Neural crest cell (in vitro differentiated cells): ENCODE measurements at regions not wholly inside any gene's neighbourhood (a gene's known extent, or its start where the extent isn't known, plus 50 kb on each side); places are given as distances from the start of the nearest gene placed in this dataset.

Experiments used
- DNase-seq: peaks from one replicate; pipeline ENCODE4 v3.0.0; 2021; ENCODE audit warnings: low read depth, mixed read lengths, low spot score
- H3K27ac Mint-ChIP-seq: one replicate; pipeline ENCODE4 v1.8.0; 2021; ENCODE audit warnings: mild to moderate bottlenecking, mixed read lengths; ENCODE audit not compliant: unreplicated experiment
- H3K27me3 Mint-ChIP-seq: 2 replicates; pipeline ENCODE4 v1.8.0; 2021; ENCODE audit warnings: low read depth, mild to moderate bottlenecking, mixed read lengths
- H3K36me3 Mint-ChIP-seq: 2 replicates; pipeline ENCODE4 v1.8.0; 2021; ENCODE audit warnings: low read depth, mild to moderate bottlenecking, mixed read lengths
- H3K4me1 Mint-ChIP-seq: 2 replicates; pipeline ENCODE4 v1.8.0; 2021; ENCODE audit warnings: mixed read lengths
- H3K4me3 Mint-ChIP-seq: one replicate; pipeline ENCODE4 v1.8.0; 2021; ENCODE audit warnings: mild to moderate bottlenecking, mixed read lengths
- H3K9me3 Mint-ChIP-seq: 2 replicates; pipeline ENCODE4 v1.8.0; 2021; ENCODE audit warnings: mixed read lengths
- CTCF ChIP-seq: fragments of 200-600 bp; sonication (generic); conservative IDR thresholded peaks from 2 replicates; pipeline ENCODE4 v1.5.0; 2021; ENCODE audit warnings: antibody characterized with exemption, mild to moderate bottlenecking

GRCh38 chr2:129816813-129817574, 162.5 kb upstream of the RAB6C start:
- TF ChIP-seq CTCF, result no peak
- no peaks in the 10 kb centered on the region for H3K4me1 Mint-ChIP-seq
- no peak overlapping the region for H3K4me3 Mint-ChIP-seq
- no peak for DNase-seq
- H3K27ac Mint-ChIP-seq, result no peak overlapping the region
- no peaks in the 10 kb centered on the region for H3K36me3 Mint-ChIP-seq
- no peaks in the 10 kb centered on the region for H3K27me3 Mint-ChIP-seq
- H3K9me3 Mint-ChIP-seq, result peaks cover 3% of the 10 kb centered on the region

GRCh38 chr2:129819855-129820254, 159.6 kb upstream of the RAB6C start:
- H3K4me3 Mint-ChIP-seq, result no peak overlapping the region
- peaks cover 3% of the 10 kb centered on the region for H3K9me3 Mint-ChIP-seq
- no peak for TF ChIP-seq CTCF
- H3K27me3 Mint-ChIP-seq, result no peaks in the 10 kb centered on the region
- H3K36me3 Mint-ChIP-seq, result no peaks in the 10 kb centered on the region
- H3K4me1 Mint-ChIP-seq, result no peaks in the 10 kb centered on the region
- H3K27ac Mint-ChIP-seq, result no peak overlapping the region
- DNase-seq, result no peak

- H3K27me3 Mint-ChIP-seq, result no peaks in the 10 kb centered on the region
- H3K9me3 Mint-ChIP-seq, result no peaks in the 10 kb centered on the region
- no peak for TF ChIP-seq CTCF
- DNase-seq, result no peak
- H3K36me3 Mint-ChIP-seq, result no peaks in the 10 kb centered on the region
- no peaks in the 10 kb centered on the region for H3K4me1 Mint-ChIP-seq
- no peak overlapping the region for H3K27ac Mint-ChIP-seq
- H3K4me3 Mint-ChIP-seq, result no peak overlapping the region
These were observed 158.6 kb upstream of the RAB6C start for GRCh38 chr2:129820908-129821307.

- no peaks in the 10 kb centered on the region for H3K4me1 Mint-ChIP-seq
- H3K36me3 Mint-ChIP-seq, result no peaks in the 10 kb centered on the region
- no peak for TF ChIP-seq CTCF
- no peak overlapping the region for H3K27ac Mint-ChIP-seq
- no peaks in the 10 kb centered on the region for H3K27me3 Mint-ChIP-seq
- DNase-seq, result no peak
- H3K4me3 Mint-ChIP-seq, result no peak overlapping the region
- H3K9me3 Mint-ChIP-seq, result no peaks in the 10 kb centered on the region
These were observed 158.0 kb upstream of the RAB6C start for GRCh38 chr2:129821445-129821844.

GRCh38 chr2:129823044-129823443, 156.4 kb upstream of the RAB6C start:
- H3K27me3 Mint-ChIP-seq, result no peaks in the 10 kb centered on the region
- no peak for DNase-seq
- H3K9me3 Mint-ChIP-seq, result no peaks in the 10 kb centered on the region
- no peak overlapping the region for H3K4me3 Mint-ChIP-seq
- H3K4me1 Mint-ChIP-seq, result peaks cover 3% of the 10 kb centered on the region
- no peak overlapping the region for H3K27ac Mint-ChIP-seq
- no peak for TF ChIP-seq CTCF
- H3K36me3 Mint-ChIP-seq, result no peaks in the 10 kb centered on the region
